NT2/D1 (cell line): ENCODE measurements at regions not wholly inside any gene's neighbourhood (a gene's known extent, or its start where the extent isn't known, plus 50 kb on each side); places are given as distances from the start of the nearest gene placed in this dataset.

Experiments
- YY1 ChIP-seq: IDR thresholded peaks from 2 replicates; pipeline ENCODE4 v1.6.1; 2011; ENCODE audit not compliant: insufficient read length, insufficient read depth
- ZNF274 ChIP-seq: IDR thresholded peaks from 2 replicates; pipeline ENCODE4 v1.6.1; 2011; ENCODE audit warnings: mild to moderate bottlenecking, low read depth, low read length

GRCh38 chr13:24043590-24044350 lies 116.8 kb upstream of the SPATA13 start:
- no peak for TF ChIP-seq ZNF274
- no peak for TF ChIP-seq YY1
